ENCODE measurements at regions not wholly inside any gene's neighbourhood (a gene's known extent, or its start where the extent isn't known, plus 50 kb on each side); places are given as distances from the start of the nearest gene placed in this dataset.

GRCh38 chr2:191738003-191738402 lies 60.1 kb downstream of the NABP1 start:
- no peak overlapping the region for H3K4me3 Mint-ChIP-seq

DNA sequence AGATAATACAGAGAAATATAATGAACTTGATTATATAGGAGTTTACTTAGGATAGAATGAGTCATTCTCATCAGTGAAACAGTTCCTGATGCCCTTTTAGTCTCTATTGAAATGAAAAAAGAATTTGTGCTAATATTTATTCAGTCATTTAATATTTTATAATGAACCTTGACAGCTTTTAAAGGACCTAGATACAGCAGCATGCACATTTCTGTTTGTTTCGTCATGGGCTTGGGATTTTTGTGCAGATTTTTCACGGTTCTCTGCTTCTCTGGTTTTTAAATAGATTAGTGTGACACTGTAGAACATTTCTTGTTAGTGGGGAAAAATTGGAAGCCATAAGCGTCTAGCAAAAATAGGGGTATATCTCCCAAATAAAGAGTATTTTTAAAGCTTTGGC lies 60.7 kb downstream of the NABP1 start:
- ATAC-seq (no peak), DNase-seq (no peak)
- Mint-ChIP-seq H3K27ac (no peak overlapping the region), H3K9me3 (no peaks in the 10 kb centered on the region), H3K36me3 (no peaks in the 10 kb centered on the region), H3K4me3 (no peak overlapping the region), H3K27me3 (ENCODE audit: low read depth in 2 of 2) (no peaks in the 10 kb centered on the region), H3K4me1 (peaks cover 10 to 11% of the 10 kb centered on the region in 2 donors)
- no peak overlapping the region for H3K27ac ChIP-seq (ENCODE audit: low read length)
- no peaks in the 10 kb centered on the region for H3K27me3 ChIP-seq (ENCODE audit: control insufficient read depth, insufficient read depth, low read length)
- WGBS (ENCODE audit: insufficient coverage), result 98% methylated on average over 3 of the region's 3 CpGs
- no peaks in the 10 kb centered on the region for H3K36me3 ChIP-seq (ENCODE audit: control insufficient read depth, insufficient read depth, low read length)
- no peaks in the 10 kb centered on the region for H3K9me3 ChIP-seq (ENCODE audit: control insufficient read depth, insufficient read depth, low read length)
- no peak overlapping the region for H3K4me3 ChIP-seq (ENCODE audit: low read length)
- peaks cover 10% of the 10 kb centered on the region for H3K4me1 ChIP-seq (ENCODE audit: control insufficient read depth, insufficient read depth, low read length)
- intact Hi-C loops (cut with micrococcal nuclease), result no loop called here
- TF ChIP-seq, protein P1, sequence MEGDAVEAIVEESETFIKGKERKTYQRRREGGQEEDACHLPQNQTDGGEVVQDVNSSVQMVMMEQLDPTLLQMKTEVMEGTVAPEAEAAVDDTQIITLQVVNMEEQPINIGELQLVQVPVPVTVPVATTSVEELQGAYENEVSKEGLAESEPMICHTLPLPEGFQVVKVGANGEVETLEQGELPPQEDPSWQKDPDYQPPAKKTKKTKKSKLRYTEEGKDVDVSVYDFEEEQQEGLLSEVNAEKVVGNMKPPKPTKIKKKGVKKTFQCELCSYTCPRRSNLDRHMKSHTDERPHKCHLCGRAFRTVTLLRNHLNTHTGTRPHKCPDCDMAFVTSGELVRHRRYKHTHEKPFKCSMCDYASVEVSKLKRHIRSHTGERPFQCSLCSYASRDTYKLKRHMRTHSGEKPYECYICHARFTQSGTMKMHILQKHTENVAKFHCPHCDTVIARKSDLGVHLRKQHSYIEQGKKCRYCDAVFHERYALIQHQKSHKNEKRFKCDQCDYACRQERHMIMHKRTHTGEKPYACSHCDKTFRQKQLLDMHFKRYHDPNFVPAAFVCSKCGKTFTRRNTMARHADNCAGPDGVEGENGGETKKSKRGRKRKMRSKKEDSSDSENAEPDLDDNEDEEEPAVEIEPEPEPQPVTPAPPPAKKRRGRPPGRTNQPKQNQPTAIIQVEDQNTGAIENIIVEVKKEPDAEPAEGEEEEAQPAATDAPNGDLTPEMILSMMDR (IDR thresholded peaks at IDR 0.05), result no peak

More at GRCh38 chr2:191738003-191738402, 60.1 kb downstream of the NABP1 start:
- no peaks in the 10 kb centered on the region for H3K27me3 ChIP-seq (ENCODE audit: control insufficient read depth, insufficient read depth, low read length)
- H3K9me3 ChIP-seq (ENCODE audit: control insufficient read depth, insufficient read depth, low read length), result no peaks in the 10 kb centered on the region
- ATAC-seq (no peak), DNase-seq (no peak)
- H3K36me3 Mint-ChIP-seq, result no peaks in the 10 kb centered on the region
- TF ChIP-seq, protein P1 (IDR thresholded peaks at IDR 0.05), result no peak
- no peaks in the 10 kb centered on the region for H3K36me3 ChIP-seq (ENCODE audit: control insufficient read depth, insufficient read depth, low read length)
- 93% methylated on average over 3 of the region's 3 CpGs for WGBS (ENCODE audit: insufficient coverage)
- no peaks in the 10 kb centered on the region for H3K27me3 Mint-ChIP-seq (ENCODE audit: low read depth in 2 of 2)
- H3K4me3 ChIP-seq (ENCODE audit: low read length), result no peak overlapping the region
- H3K9me3 Mint-ChIP-seq, result no peaks in the 10 kb centered on the region
- peaks cover 10% of the 10 kb centered on the region for H3K4me1 ChIP-seq (ENCODE audit: control insufficient read depth, insufficient read depth, low read length)
- intact Hi-C loops (cut with micrococcal nuclease), result no loop called here
- H3K27ac ChIP-seq (ENCODE audit: low read length), result no peak overlapping the region
- no peak overlapping the region for H3K27ac Mint-ChIP-seq
- peaks cover 10 to 11% of the 10 kb centered on the region in 2 donors for H3K4me1 Mint-ChIP-seq

- intact Hi-C loops (cut with micrococcal nuclease), result no loop called here
- Mint-ChIP-seq H3K4me1 (peaks cover 10 to 11% of the 10 kb centered on the region in 2 donors), H3K4me3 (no peak overlapping the region), H3K36me3 (no peaks in the 10 kb centered on the region), H3K27ac (no peak overlapping the region), H3K27me3 (ENCODE audit: low read depth in 2 of 2) (no peaks in the 10 kb centered on the region), H3K9me3 (no peaks in the 10 kb centered on the region)
- Histone ChIP-seq H3K4me1 (ENCODE audit: control insufficient read depth, insufficient read depth, low read length) (peaks cover 10% of the 10 kb centered on the region), H3K4me3 (ENCODE audit: low read length) (no peak overlapping the region), H3K27ac (ENCODE audit: low read length) (no peak overlapping the region), H3K27me3 (ENCODE audit: control insufficient read depth, insufficient read depth, low read length) (no peaks in the 10 kb centered on the region), H3K36me3 (ENCODE audit: control insufficient read depth, insufficient read depth, low read length) (no peaks in the 10 kb centered on the region), H3K9me3 (ENCODE audit: control insufficient read depth, insufficient read depth, low read length) (no peaks in the 10 kb centered on the region)
- ATAC-seq (no peak), DNase-seq (no peak)
- WGBS (ENCODE audit: insufficient coverage), result 100% methylated on average over 2 of the region's 3 CpGs
- TF ChIP-seq, protein P1 (IDR thresholded peaks at IDR 0.05), result no peak
Measured at GRCh38 chr2:191739194-191739593, 61.3 kb downstream of the NABP1 start.

- DNase-seq, result peak in 1 of 2 donors; percentile 85
- TF ChIP-seq, protein P1 (IDR thresholded peaks at IDR 0.05), result no peak
- intact Hi-C loops (cut with micrococcal nuclease), result no loop called here
- H3K36me3 Mint-ChIP-seq, result no peaks in the 10 kb centered on the region
- no peak overlapping the region for H3K4me3 Mint-ChIP-seq
- H3K27me3 Mint-ChIP-seq (ENCODE audit: low read depth in 2 of 2), result no peaks in the 10 kb centered on the region
- H3K27me3 ChIP-seq (ENCODE audit: control insufficient read depth, insufficient read depth, low read length), result no peaks in the 10 kb centered on the region
- H3K27ac Mint-ChIP-seq, result peak overlapping the region; percentile 2 to 21
- peak; percentile 77 to 88 (median 79) for ATAC-seq
- no peak overlapping the region for H3K4me3 ChIP-seq (ENCODE audit: low read length)
- H3K4me1 Mint-ChIP-seq, result peaks cover 10 to 11% of the 10 kb centered on the region in 2 donors
- peaks cover 10% of the 10 kb centered on the region for H3K4me1 ChIP-seq (ENCODE audit: control insufficient read depth, insufficient read depth, low read length)
- no peak overlapping the region for H3K27ac ChIP-seq (ENCODE audit: low read length)
- no peaks in the 10 kb centered on the region for H3K36me3 ChIP-seq (ENCODE audit: control insufficient read depth, insufficient read depth, low read length)
- no peaks in the 10 kb centered on the region for H3K9me3 Mint-ChIP-seq
- no peaks in the 10 kb centered on the region for H3K9me3 ChIP-seq (ENCODE audit: control insufficient read depth, insufficient read depth, low read length)
Measured at GRCh38 chr2:191740016-191740419, 62.1 kb downstream of the NABP1 start.
